Stimulated activated naive CD8-positive, alpha-beta T cell treated with anti-CD3 and anti-CD28 coated beads, Interleukin-15, amount 100 ng/mL, for 72 hours (primary cell): ENCODE measurements at regions not wholly inside any gene's neighbourhood (a gene's known extent, or its start where the extent isn't known, plus 50 kb on each side); places are given as distances from the start of the nearest gene placed in this dataset.
A peak's percentile ranks its signal among the peaks of the same experiment; 100 is the strongest.

Source experiments
- ATAC-seq: fragments of 150-1000 bp; cut with Tn5 transposase; 2 replicates; pipeline ENCODE4 v1.10.0; 2021; ENCODE audit warnings: mild to moderate bottlenecking, moderate library complexity
- DNase-seq, 2 donors: peaks; one replicate each; pipeline ENCODE4 v3.0.0; 2021 to 2022
- H3K27ac Mint-ChIP-seq, 2 donors: one replicate each; pipeline ENCODE4 v1.8.0; 2022; ENCODE audit warnings: mild to moderate bottlenecking in 2 of 2, mixed read lengths in 2 of 2, moderate library complexity in 2 of 2
- H3K27me3 Mint-ChIP-seq: one replicate; pipeline ENCODE4 v1.8.0; 2022; ENCODE audit warnings: mixed read lengths
- H3K4me1 Mint-ChIP-seq: one replicate; pipeline ENCODE4 v1.8.0; 2022; ENCODE audit warnings: mild to moderate bottlenecking, mixed read lengths
- H3K4me3 Mint-ChIP-seq, 2 donors: one replicate each; pipeline ENCODE4 v1.8.0; 2022; ENCODE audit warnings: mild to moderate bottlenecking in 2 of 2, mixed read lengths in 2 of 2, moderate library complexity in 1 of 2
- H3K9me3 Mint-ChIP-seq, 2 donors: one replicate each; pipeline ENCODE4 v1.8.0; 2022; ENCODE audit warnings: mixed read lengths in 2 of 2

DNA sequence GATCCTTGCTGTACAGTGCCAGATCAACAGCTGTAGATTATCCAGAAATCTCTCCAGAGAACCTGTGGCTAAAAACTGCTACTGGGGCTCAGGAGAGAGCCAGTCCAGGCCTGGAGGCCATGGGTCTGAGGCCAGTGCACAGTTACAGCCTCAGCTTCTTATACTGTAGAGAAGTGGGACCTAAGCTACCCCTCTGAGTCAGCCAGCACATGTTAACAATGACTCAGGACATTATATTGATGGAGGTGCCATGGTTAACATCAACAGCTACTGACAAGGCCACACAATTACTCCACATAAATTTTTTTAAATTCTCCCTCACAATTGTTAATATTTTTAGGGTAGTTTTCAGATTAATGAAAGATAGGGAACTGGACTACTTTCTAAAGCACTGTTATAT lies 138.5 kb downstream of the RBM26 start:
- Mint-ChIP-seq H3K9me3 (peaks cover 0 to 7% of the 10 kb centered on the region in 2 donors), H3K27ac (no peak overlapping the region), H3K4me1 (no peaks in the 10 kb centered on the region), H3K4me3 (no peak overlapping the region), H3K27me3 (no peaks in the 10 kb centered on the region)
- ATAC-seq (no peak), DNase-seq (no peak)

DNA sequence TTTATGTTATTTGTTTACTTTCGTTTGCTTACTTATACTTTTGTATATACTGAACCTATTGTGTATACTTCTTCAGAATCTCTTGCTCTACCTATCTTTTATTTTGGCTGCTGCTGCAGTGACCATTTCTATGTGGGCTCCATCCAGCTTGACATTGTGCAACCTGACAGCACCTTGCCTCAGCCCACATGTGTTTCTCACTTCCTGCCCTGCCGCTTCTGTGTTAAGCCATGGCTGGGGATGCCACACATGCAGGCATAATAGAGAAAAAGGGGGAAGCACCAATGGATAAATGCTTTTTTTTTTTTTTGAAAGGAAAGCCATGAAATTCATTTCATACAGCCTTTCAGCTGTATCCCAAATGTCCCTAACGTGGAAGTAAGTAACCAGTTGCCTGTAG lies 147.6 kb downstream of the RBM26 start:
- Mint-ChIP-seq H3K4me1 (peaks cover 7% of the 10 kb centered on the region), H3K4me3 (no peak overlapping the region), H3K9me3 (peaks cover 0 to 4% of the 10 kb centered on the region in 2 donors), H3K27ac (peak overlapping the region in 1 of 2 donors; percentile 68), H3K27me3 (no peaks in the 10 kb centered on the region)
- DNase-seq (peak in 1 of 2 donors; percentile 21), ATAC-seq (peak; percentile 75)

DNA sequence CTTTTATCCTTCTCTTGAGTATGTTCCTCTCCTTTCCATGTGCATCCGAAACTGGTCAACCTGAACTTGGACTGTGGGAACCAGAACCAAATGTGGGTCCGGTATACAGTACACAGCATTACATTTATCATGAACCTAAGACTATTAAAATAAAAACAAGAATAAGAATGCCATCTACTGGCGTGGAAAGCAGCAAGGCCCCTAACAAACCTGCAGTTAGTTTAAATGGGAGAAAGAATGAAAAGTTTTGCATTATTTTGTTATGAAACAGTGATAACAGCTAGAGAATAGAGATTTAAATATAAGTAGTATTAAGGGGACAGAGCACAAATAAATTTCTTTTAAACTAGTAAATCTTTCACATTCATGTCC lies 159.5 kb downstream of the RBM26 start:
- H3K4me3 Mint-ChIP-seq = no peak overlapping the region
- no peaks in the 10 kb centered on the region for H3K9me3 Mint-ChIP-seq
- DNase-seq (no peak), ATAC-seq (no peak)
- H3K4me1 Mint-ChIP-seq = no peaks in the 10 kb centered on the region
- peaks cover 14% of the 10 kb centered on the region for H3K27me3 Mint-ChIP-seq
- H3K27ac Mint-ChIP-seq = no peak overlapping the region

- Mint-ChIP-seq H3K4me3 (no peak overlapping the region), H3K27ac (no peak overlapping the region), H3K4me1 (no peaks in the 10 kb centered on the region), H3K9me3 (no peaks in the 10 kb centered on the region), H3K27me3 (peaks cover 14% of the 10 kb centered on the region)
- DNase-seq (no peak), ATAC-seq (no peak)
Measured at GRCh38 chr13:79245937-79246577, 160.0 kb downstream of the RBM26 start.

DNA sequence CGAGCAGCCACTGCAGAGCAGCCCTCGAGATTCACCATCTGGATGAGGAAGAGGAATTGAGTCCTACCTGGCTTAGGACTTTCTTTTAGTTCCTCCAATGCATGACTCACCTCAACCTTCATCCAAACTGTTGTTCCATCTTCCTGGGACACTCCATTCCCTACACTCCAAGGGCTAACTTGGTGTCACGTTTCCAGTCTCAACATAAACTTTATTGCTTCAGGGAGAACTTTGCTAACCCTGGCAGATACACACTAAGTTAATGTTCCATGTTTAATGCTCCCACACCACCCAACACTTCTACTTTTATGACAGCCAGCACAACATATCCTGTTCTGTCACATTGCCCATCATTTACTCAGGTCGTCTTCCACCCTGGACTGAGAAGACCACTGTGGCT lies 164.4 kb downstream of the RBM26 start:
- H3K9me3 Mint-ChIP-seq = no peaks in the 10 kb centered on the region
- ATAC-seq = no peak
- no peak overlapping the region for H3K27ac Mint-ChIP-seq
- H3K4me3 Mint-ChIP-seq = no peak overlapping the region
- no peaks in the 10 kb centered on the region for H3K4me1 Mint-ChIP-seq
- H3K27me3 Mint-ChIP-seq = peaks cover 24% of the 10 kb centered on the region
- DNase-seq = no peak

DNA sequence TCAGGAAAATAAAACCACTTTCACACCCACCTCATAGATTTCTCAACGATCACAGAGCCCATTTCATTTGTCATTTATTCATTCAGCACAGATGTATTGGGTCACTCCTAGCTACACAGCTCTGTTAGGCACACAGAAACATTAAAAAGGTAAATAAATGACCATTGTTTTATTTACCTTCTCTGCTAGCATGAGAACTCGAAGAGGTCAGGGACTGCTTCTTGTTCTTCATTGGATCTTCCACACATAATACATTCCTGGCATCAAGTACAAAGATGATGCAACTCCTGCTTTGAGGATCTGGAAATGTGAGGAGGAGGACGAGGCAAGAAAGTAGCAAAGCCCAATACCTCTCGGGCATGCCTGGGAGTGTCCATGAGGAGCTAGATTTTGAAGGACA lies 168.1 kb downstream of the RBM26 start:
- peaks cover 12% of the 10 kb centered on the region for H3K27me3 Mint-ChIP-seq
- ATAC-seq (no peak), DNase-seq (no peak)
- H3K4me3 Mint-ChIP-seq = no peak overlapping the region
- H3K27ac Mint-ChIP-seq = no peak overlapping the region
- H3K9me3 Mint-ChIP-seq = no peaks in the 10 kb centered on the region
- no peaks in the 10 kb centered on the region for H3K4me1 Mint-ChIP-seq

- Mint-ChIP-seq H3K27me3 (no peaks in the 10 kb centered on the region), H3K4me3 (no peak overlapping the region), H3K9me3 (no peaks in the 10 kb centered on the region), H3K27ac (no peak overlapping the region), H3K4me1 (no peaks in the 10 kb centered on the region)
- DNase-seq (no peak), ATAC-seq (no peak)
Measured at GRCh38 chr13:79231887-79232286, 174.2 kb downstream of the RBM26 start.

DNA sequence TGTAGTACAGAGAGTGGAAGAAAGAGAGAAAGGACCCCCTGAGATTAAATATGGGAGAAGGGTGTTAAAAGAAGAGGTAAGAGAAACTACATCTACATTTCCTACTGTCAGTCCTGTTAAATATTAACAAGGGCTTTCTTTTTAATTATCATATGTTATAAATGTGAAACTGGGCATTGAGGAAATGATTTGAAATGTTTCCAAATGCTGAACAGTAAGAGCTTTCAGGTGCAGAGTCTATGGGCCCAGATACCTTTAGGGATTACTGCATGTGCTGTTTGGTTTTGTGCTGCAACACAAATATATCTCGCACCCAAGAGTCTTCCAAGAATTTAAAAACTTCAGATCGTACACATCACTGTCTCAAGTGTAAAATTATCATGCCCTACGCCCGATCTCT lies 176.3 kb downstream of the RBM26 start:
- Mint-ChIP-seq H3K4me3 (no peak overlapping the region), H3K27me3 (peaks cover 15% of the 10 kb centered on the region), H3K4me1 (no peaks in the 10 kb centered on the region), H3K27ac (no peak overlapping the region), H3K9me3 (no peaks in the 10 kb centered on the region)
- DNase-seq = no peak
- no peak for ATAC-seq

GRCh38 chr13:79228972-79229371 lies 177.1 kb downstream of the RBM26 start:
- H3K4me3 Mint-ChIP-seq = no peak overlapping the region
- peaks cover 19% of the 10 kb centered on the region for H3K27me3 Mint-ChIP-seq
- H3K27ac Mint-ChIP-seq = no peak overlapping the region
- DNase-seq (no peak), ATAC-seq (no peak)
- H3K4me1 Mint-ChIP-seq = no peaks in the 10 kb centered on the region
- H3K9me3 Mint-ChIP-seq = no peaks in the 10 kb centered on the region

GRCh38 chr13:79227418-79227817 lies 178.6 kb downstream of the RBM26 start:
- Mint-ChIP-seq H3K27ac (no peak overlapping the region), H3K9me3 (no peaks in the 10 kb centered on the region), H3K4me3 (no peak overlapping the region), H3K4me1 (no peaks in the 10 kb centered on the region), H3K27me3 (peaks cover 34% of the 10 kb centered on the region)
- no peak for DNase-seq
- no peak for ATAC-seq

GRCh38 chr13:79226938-79227337 lies 179.1 kb downstream of the RBM26 start:
- H3K27ac Mint-ChIP-seq = no peak overlapping the region
- ATAC-seq (no peak), DNase-seq (no peak)
- H3K4me1 Mint-ChIP-seq = no peaks in the 10 kb centered on the region
- H3K27me3 Mint-ChIP-seq = peaks cover 34% of the 10 kb centered on the region
- H3K4me3 Mint-ChIP-seq = no peak overlapping the region
- H3K9me3 Mint-ChIP-seq = peaks cover 0 to 2% of the 10 kb centered on the region in 2 donors

- ATAC-seq = no peak
Measured at GRCh38 chr13:79226250-79226649, 179.8 kb downstream of the RBM26 start.

DNA sequence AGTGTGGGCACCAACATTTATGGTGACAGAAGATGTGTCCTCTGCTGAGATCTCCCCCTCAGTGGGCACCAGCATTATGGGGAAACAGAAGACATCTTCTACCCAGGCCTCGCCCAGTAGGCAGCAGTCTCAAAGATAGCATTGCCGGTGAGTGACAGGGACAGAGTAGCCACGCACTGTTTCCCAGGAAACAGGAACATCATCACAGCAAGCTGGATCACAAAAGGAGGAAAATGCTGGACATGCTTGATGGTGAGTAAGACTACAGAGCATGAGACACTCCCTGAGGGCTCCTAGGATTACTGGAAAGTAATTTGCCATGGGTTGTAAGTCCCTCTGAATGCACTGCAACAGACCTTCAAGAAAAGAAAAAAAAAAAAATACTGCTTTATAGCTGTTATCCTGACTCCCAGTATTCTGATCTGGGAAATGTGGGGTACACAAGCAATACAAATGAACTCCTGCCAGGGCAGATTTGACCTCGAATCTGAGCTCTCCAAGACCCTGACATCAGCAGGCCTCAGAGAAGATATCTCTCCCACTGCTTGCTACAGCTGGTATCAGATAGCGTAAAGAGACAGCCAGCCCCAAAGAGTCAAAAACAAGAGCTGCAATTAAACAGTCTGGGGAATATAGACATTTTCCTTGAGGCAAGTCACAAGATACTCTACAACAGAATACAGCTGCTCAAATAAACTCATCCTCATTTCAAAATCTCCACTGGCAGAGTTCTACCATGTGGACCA lies 180.4 kb downstream of the RBM26 start:
- DNase-seq (no peak), ATAC-seq (no peak)
- H3K9me3 Mint-ChIP-seq = peaks cover 0 to 8% of the 10 kb centered on the region in 2 donors
- H3K27me3 Mint-ChIP-seq = peaks cover 34% of the 10 kb centered on the region
- H3K27ac Mint-ChIP-seq = no peak overlapping the region
- no peaks in the 10 kb centered on the region for H3K4me1 Mint-ChIP-seq
- no peak overlapping the region for H3K4me3 Mint-ChIP-seq

More at GRCh38 chr13:79226250-79226649, 179.8 kb downstream of the RBM26 start:
- Mint-ChIP-seq H3K9me3 (peaks cover 0 to 8% of the 10 kb centered on the region in 2 donors), H3K27ac (no peak overlapping the region), H3K27me3 (peaks cover 34% of the 10 kb centered on the region), H3K4me1 (no peaks in the 10 kb centered on the region), H3K4me3 (no peak overlapping the region)
- DNase-seq = no peak

- Mint-ChIP-seq H3K27ac (no peak overlapping the region), H3K9me3 (peaks cover 0 to 8% of the 10 kb centered on the region in 2 donors), H3K4me3 (no peak overlapping the region), H3K4me1 (no peaks in the 10 kb centered on the region), H3K27me3 (peaks cover 34% of the 10 kb centered on the region)
- ATAC-seq (no peak), DNase-seq (no peak)
Measured at GRCh38 chr13:79222427-79223205, 183.4 kb downstream of the RBM26 start.

GRCh38 chr13:79212064-79212619 lies 193.9 kb downstream of the RBM26 start:
- peaks cover 23% of the 10 kb centered on the region for H3K27me3 Mint-ChIP-seq
- no peak overlapping the region for H3K27ac Mint-ChIP-seq
- peaks cover 0 to 7% of the 10 kb centered on the region in 2 donors for H3K9me3 Mint-ChIP-seq
- no peaks in the 10 kb centered on the region for H3K4me1 Mint-ChIP-seq
- no peak overlapping the region for H3K4me3 Mint-ChIP-seq
- no peak for DNase-seq
- no peak for ATAC-seq

DNA sequence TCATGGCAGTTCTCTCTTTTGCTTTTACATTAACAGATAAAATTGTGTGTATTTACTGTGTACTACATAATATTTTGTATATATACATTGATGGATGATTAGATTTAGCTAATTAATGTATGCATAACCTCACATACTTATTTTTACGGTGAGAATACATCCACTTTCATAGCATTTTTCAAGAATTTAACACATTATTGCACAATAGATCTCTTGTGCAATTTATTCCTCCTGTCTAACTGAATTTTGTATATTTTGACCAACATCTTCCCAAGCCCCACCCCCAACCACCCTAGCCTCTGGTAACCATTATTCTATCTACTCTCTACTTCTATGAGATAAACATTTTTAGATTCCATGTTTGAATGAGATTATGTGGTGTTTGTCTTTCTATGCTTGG lies 194.7 kb downstream of the RBM26 start:
- Mint-ChIP-seq H3K27ac (no peak overlapping the region), H3K4me3 (no peak overlapping the region), H3K27me3 (peaks cover 16% of the 10 kb centered on the region), H3K9me3 (peaks cover 0 to 7% of the 10 kb centered on the region in 2 donors), H3K4me1 (no peaks in the 10 kb centered on the region)
- ATAC-seq (no peak), DNase-seq (no peak)
